ENCODE measurements at regions not wholly inside any gene's neighbourhood (a gene's known extent, or its start where the extent isn't known, plus 50 kb on each side); places are given as distances from the start of the nearest gene placed in this dataset.

GRCh38 chr4:34851411-34851810 lies 1392.9 kb downstream of the ARAP2 start:
- Histone ChIP-seq H3K9me3 (no peaks in the 10 kb centered on the region), H3K4me1 (replicated peaks) (no peaks in the 10 kb centered on the region), H3K27me3 (replicated peaks; ENCODE audit: insufficient read depth) (no peaks in the 10 kb centered on the region), H3K4me3 (no peak overlapping the region), H3K36me3 (no peaks in the 10 kb centered on the region), H3K27ac (no peak overlapping the region)
- 85% methylated on average over 2 of the region's 2 CpGs for WGBS
- intact Hi-C loops (cut with DNase I), result no loop called here
- TF ChIP-seq POLR2A (IDR thresholded peaks at IDR 0.05), result no peak
- no peak for TF ChIP-seq POLR2AphosphoS5 (IDR thresholded peaks at IDR 0.05)
- TF ChIP-seq CTCF (IDR thresholded peaks at IDR 0.05), result no peak
- no peak for DNase-seq (ENCODE audit: low spot score)

- Histone ChIP-seq H3K36me3 (no peaks in the 10 kb centered on the region), H3K27me3 (replicated peaks; ENCODE audit: insufficient read depth) (no peaks in the 10 kb centered on the region), H3K4me1 (replicated peaks) (no peaks in the 10 kb centered on the region), H3K4me3 (no peak overlapping the region), H3K9me3 (no peaks in the 10 kb centered on the region), H3K27ac (no peak overlapping the region)
- TF ChIP-seq POLR2A (IDR thresholded peaks at IDR 0.05), result no peak
- no peak for TF ChIP-seq CTCF (IDR thresholded peaks at IDR 0.05)
- TF ChIP-seq POLR2AphosphoS5 (IDR thresholded peaks at IDR 0.05), result no peak
- 100% methylated on average over 1 of the region's 1 CpG for WGBS
- intact Hi-C loops (cut with DNase I), result no loop called here
- no peak for DNase-seq (ENCODE audit: low spot score)
These were observed 1389.9 kb downstream of the ARAP2 start for GRCh38 chr4:34854451-34854850.

- intact Hi-C loops (cut with DNase I), result no loop called here
- Histone ChIP-seq H3K4me1 (replicated peaks) (no peaks in the 10 kb centered on the region), H3K27ac (no peak overlapping the region), H3K36me3 (no peaks in the 10 kb centered on the region), H3K9me3 (no peaks in the 10 kb centered on the region), H3K4me3 (no peak overlapping the region), H3K27me3 (replicated peaks; ENCODE audit: insufficient read depth) (no peaks in the 10 kb centered on the region)
- 51% methylated on average over 4 of the region's 4 CpGs for WGBS
- DNase-seq (ENCODE audit: low spot score), result no peak
- no peak for TF ChIP-seq CTCF (IDR thresholded peaks at IDR 0.05)
- no peak for TF ChIP-seq POLR2AphosphoS5 (IDR thresholded peaks at IDR 0.05)
- TF ChIP-seq POLR2A (IDR thresholded peaks at IDR 0.05), result no peak
These were observed 1382.6 kb downstream of the ARAP2 start for GRCh38 chr4:34861666-34862065.

- 63% methylated on average over 2 of the region's 2 CpGs for WGBS
- Histone ChIP-seq H3K36me3 (no peaks in the 10 kb centered on the region), H3K9me3 (no peaks in the 10 kb centered on the region), H3K4me1 (replicated peaks) (no peaks in the 10 kb centered on the region), H3K27me3 (replicated peaks; ENCODE audit: insufficient read depth) (no peaks in the 10 kb centered on the region), H3K27ac (no peak overlapping the region), H3K4me3 (no peak overlapping the region)
- TF ChIP-seq CTCF (IDR thresholded peaks at IDR 0.05), result no peak
- no peak for TF ChIP-seq POLR2AphosphoS5 (IDR thresholded peaks at IDR 0.05)
- TF ChIP-seq POLR2A (IDR thresholded peaks at IDR 0.05), result no peak
- no peak for DNase-seq (ENCODE audit: low spot score)
- intact Hi-C loops (cut with DNase I), result no loop called here
These were observed 1365.4 kb downstream of the ARAP2 start for GRCh38 chr4:34878961-34879360.

- Histone ChIP-seq H3K9me3 (no peaks in the 10 kb centered on the region), H3K4me3 (no peak overlapping the region), H3K27ac (no peak overlapping the region), H3K27me3 (replicated peaks; ENCODE audit: insufficient read depth) (no peaks in the 10 kb centered on the region), H3K36me3 (no peaks in the 10 kb centered on the region), H3K4me1 (replicated peaks) (no peaks in the 10 kb centered on the region)
- intact Hi-C loops (cut with DNase I), result no loop called here
- no peak for DNase-seq (ENCODE audit: low spot score)
- TF ChIP-seq CTCF (IDR thresholded peaks at IDR 0.05) (no peak), POLR2AphosphoS5 (IDR thresholded peaks at IDR 0.05) (no peak), POLR2A (IDR thresholded peaks at IDR 0.05) (no peak)
- 67% methylated on average over 2 of the region's 2 CpGs for WGBS
These were observed 1364.1 kb downstream of the ARAP2 start for GRCh38 chr4:34880246-34880645.
